ENCODE measurements at regions not wholly inside any gene's neighbourhood (a gene's known extent, or its start where the extent isn't known, plus 50 kb on each side); places are given as distances from the start of the nearest gene placed in this dataset.

DNA sequence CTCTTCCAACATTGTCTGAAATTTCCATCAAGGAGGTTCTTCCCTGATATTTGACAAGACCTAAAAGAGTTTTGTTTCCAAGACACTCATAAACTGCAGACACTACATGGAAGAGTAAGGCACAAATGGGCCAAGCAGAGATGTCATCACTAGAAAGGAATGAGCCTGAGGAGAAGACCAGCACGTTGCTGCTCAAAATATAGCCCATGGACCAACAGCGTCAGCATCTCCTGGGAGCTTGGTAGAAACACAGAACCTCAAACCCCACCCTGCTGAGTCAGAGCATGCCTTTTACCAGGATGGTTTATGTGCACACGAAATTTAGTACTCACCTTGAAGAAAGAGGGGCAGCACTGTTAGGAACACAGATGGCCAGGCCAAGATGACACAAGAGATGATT, 128.7 kb upstream of the MID1 start:
- Histone ChIP-seq H3K14ac (ENCODE audit: low read length) (no peak overlapping the region), H2BK12ac (ENCODE audit: low read length) (no peak overlapping the region), H2AFZ (ENCODE audit: insufficient read depth, low read length, poor library complexity) (no peak overlapping the region), H2BK5ac (ENCODE audit: low read depth, low read length, poor library complexity) (no peak overlapping the region), H3K23ac (ENCODE audit: low read length) (no peak overlapping the region), H3K9me3 (ENCODE audit: insufficient read depth, low read depth, low read length) (no peaks in the 10 kb centered on the region), H3K27me3 (ENCODE audit: insufficient read depth, low read length) (no peaks in the 10 kb centered on the region), H3K4me2 (ENCODE audit: low read length) (no peak overlapping the region), H2AK5ac (ENCODE audit: low read length) (no peak overlapping the region), H2BK120ac (ENCODE audit: insufficient read depth, low read length, poor library complexity) (no peak overlapping the region), H3K4me1 (ENCODE audit: control insufficient read depth in 1 of 2, insufficient read depth in 2 of 2, low read length in 2 of 2) (peaks cover 14 to 25% of the 10 kb centered on the region in 2 experiments), H3K79me1 (ENCODE audit: low read length) (peaks cover 12% of the 10 kb centered on the region), H3K4ac (ENCODE audit: low read depth, low read length) (no peak overlapping the region), H3K36me3 (ENCODE audit: control insufficient read depth in 1 of 2, insufficient read depth in 2 of 2, low read length in 2 of 2) (peaks cover 0 to 1% of the 10 kb centered on the region in 2 experiments), H3K4me3 (ENCODE audit: low read depth, low read length) (no peak overlapping the region), H3K18ac (ENCODE audit: low read length) (no peak overlapping the region), H4K91ac (ENCODE audit: low read depth, low read length) (no peak overlapping the region), H3K9ac (ENCODE audit: low read length) (no peak overlapping the region), H3K79me2 (ENCODE audit: control insufficient read depth, insufficient read depth, low read length, poor library complexity) (no peaks in the 10 kb centered on the region), H4K8ac (ENCODE audit: low read depth, low read length) (no peak overlapping the region), H4K12ac (ENCODE audit: low read depth, low read length) (no peak overlapping the region), H3K27ac (ENCODE audit: low read depth, low read length) (no peak overlapping the region)
- peak; percentile 75 to 83 for DNase-seq
- WGBS (ENCODE audit: extremely low coverage, insufficient coverage, insufficient read length), result no CpG with 5 or more reads among the region's 3 CpGs

DNA sequence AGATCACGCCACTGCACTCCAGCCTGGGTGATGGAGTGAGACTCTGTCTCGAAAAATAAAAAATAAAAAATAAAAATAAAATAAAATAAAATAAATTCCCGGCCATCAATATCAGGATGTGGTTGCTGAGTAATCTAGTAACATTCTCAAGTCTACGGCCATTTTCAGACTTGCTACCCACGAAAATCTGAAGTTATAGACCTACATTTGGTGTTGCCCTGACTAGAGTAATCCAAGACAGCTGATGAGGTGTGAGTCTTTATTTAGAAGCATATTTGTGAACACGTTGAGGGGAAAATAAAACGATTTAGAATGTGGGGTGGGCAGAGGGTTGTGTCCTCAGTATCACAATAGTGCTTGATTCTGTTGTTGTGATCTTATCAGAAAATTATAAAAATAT, 130.2 kb upstream of the MID1 start:
- Histone ChIP-seq H3K4me2 (ENCODE audit: low read length) (no peak overlapping the region), H2BK12ac (ENCODE audit: low read length) (no peak overlapping the region), H4K12ac (ENCODE audit: low read depth, low read length) (no peak overlapping the region), H3K18ac (ENCODE audit: low read length) (no peak overlapping the region), H2AFZ (ENCODE audit: insufficient read depth, low read length, poor library complexity) (no peak overlapping the region), H3K27ac (ENCODE audit: low read depth, low read length) (no peak overlapping the region), H3K9ac (ENCODE audit: low read length) (no peak overlapping the region), H2BK120ac (ENCODE audit: insufficient read depth, low read length, poor library complexity) (no peak overlapping the region), H3K4me1 (ENCODE audit: control insufficient read depth in 1 of 2, insufficient read depth in 2 of 2, low read length in 2 of 2) (peaks cover 8 to 15% of the 10 kb centered on the region in 2 experiments), H3K79me1 (ENCODE audit: low read length) (peaks cover 8% of the 10 kb centered on the region), H3K27me3 (ENCODE audit: insufficient read depth, low read length) (no peaks in the 10 kb centered on the region), H3K9me3 (ENCODE audit: insufficient read depth, low read depth, low read length) (no peaks in the 10 kb centered on the region), H3K36me3 (ENCODE audit: control insufficient read depth in 1 of 2, insufficient read depth in 2 of 2, low read length in 2 of 2) (peaks cover 0 to 1% of the 10 kb centered on the region in 2 experiments), H4K8ac (ENCODE audit: low read depth, low read length) (no peak overlapping the region), H4K91ac (ENCODE audit: low read depth, low read length) (no peak overlapping the region), H3K14ac (ENCODE audit: low read length) (no peak overlapping the region), H3K79me2 (ENCODE audit: control insufficient read depth, insufficient read depth, low read length, poor library complexity) (no peaks in the 10 kb centered on the region), H3K4me3 (ENCODE audit: low read depth, low read length) (no peak overlapping the region), H2BK5ac (ENCODE audit: low read depth, low read length, poor library complexity) (no peak overlapping the region), H3K4ac (ENCODE audit: low read depth, low read length) (no peak overlapping the region), H3K23ac (ENCODE audit: low read length) (no peak overlapping the region), H2AK5ac (ENCODE audit: low read length) (no peak overlapping the region)
- WGBS (ENCODE audit: extremely low coverage, insufficient coverage, insufficient read length), result no CpG with 5 or more reads among the region's 7 CpGs
- no peak for DNase-seq

DNA sequence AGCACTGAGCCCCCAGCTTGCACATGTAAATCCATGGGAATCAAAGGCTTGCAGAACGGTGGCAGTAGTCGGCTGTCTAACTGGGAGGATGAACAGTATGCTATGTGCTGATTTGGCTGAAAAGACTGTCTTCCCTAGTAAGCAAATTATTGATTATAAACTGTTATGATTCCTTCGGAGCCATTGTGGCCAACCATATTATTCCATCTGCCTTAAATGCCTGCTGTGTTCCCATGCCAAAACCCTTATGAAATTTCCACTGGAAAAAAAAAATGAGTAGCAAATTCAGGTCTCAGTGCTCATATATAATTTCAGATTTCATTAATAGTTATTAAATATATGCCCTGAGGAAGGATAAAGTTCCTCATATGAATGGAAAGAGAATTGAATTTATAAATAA, 132.7 kb upstream of the MID1 start:
- H3K27ac ChIP-seq (ENCODE audit: low read depth, low read length), result no peak overlapping the region
- peaks cover 8 to 11% of the 10 kb centered on the region in 2 experiments for H3K4me1 ChIP-seq (ENCODE audit: control insufficient read depth in 1 of 2, insufficient read depth in 2 of 2, low read length in 2 of 2)
- H4K8ac ChIP-seq (ENCODE audit: low read depth, low read length), result no peak overlapping the region
- H3K9ac ChIP-seq (ENCODE audit: low read length), result no peak overlapping the region
- no peak overlapping the region for H2AFZ ChIP-seq (ENCODE audit: insufficient read depth, low read length, poor library complexity)
- H3K36me3 ChIP-seq (ENCODE audit: control insufficient read depth in 1 of 2, insufficient read depth in 2 of 2, low read length in 2 of 2), result peaks cover 0 to 1% of the 10 kb centered on the region in 2 experiments
- H3K79me1 ChIP-seq (ENCODE audit: low read length), result peaks cover 8% of the 10 kb centered on the region
- no peak overlapping the region for H3K4me2 ChIP-seq (ENCODE audit: low read length)
- peak overlapping the region; percentile 60 for H2BK12ac ChIP-seq (ENCODE audit: low read length)
- H3K4ac ChIP-seq (ENCODE audit: low read depth, low read length), result no peak overlapping the region
- H4K91ac ChIP-seq (ENCODE audit: low read depth, low read length), result no peak overlapping the region
- no peak overlapping the region for H3K14ac ChIP-seq (ENCODE audit: low read length)
- H3K18ac ChIP-seq (ENCODE audit: low read length), result no peak overlapping the region
- H3K27me3 ChIP-seq (ENCODE audit: insufficient read depth, low read length), result no peaks in the 10 kb centered on the region
- WGBS (ENCODE audit: extremely low coverage, insufficient coverage, insufficient read length), result no CpG with 5 or more reads among the region's 3 CpGs
- H4K12ac ChIP-seq (ENCODE audit: low read depth, low read length), result no peak overlapping the region
- peak overlapping the region; percentile 8 for H2BK120ac ChIP-seq (ENCODE audit: insufficient read depth, low read length, poor library complexity)
- H2BK5ac ChIP-seq (ENCODE audit: low read depth, low read length, poor library complexity), result no peak overlapping the region
- no peak for DNase-seq
- H3K79me2 ChIP-seq (ENCODE audit: control insufficient read depth, insufficient read depth, low read length, poor library complexity), result no peaks in the 10 kb centered on the region
- H3K23ac ChIP-seq (ENCODE audit: low read length), result no peak overlapping the region
- no peak overlapping the region for H2AK5ac ChIP-seq (ENCODE audit: low read length)
- no peak overlapping the region for H3K4me3 ChIP-seq (ENCODE audit: low read depth, low read length)
- H3K9me3 ChIP-seq (ENCODE audit: insufficient read depth, low read depth, low read length), result no peaks in the 10 kb centered on the region

DNA sequence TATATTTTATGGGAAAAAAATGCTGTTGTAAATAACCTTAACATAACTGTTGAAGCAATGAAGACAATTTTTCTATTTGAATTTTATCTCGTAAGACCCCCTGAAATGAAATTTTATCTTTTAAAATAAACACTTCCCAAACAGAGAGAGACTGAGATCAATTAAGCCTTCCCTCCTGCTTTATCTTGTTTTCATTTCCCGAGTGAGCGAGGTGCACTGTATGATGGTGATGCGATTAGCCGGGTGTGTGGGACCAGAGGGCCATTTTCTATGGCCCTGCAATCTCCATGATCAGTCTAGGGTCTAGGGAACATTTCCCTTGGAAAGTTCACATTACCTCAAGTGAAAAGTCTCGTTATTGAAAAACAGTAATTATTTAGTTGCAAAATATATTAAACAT, 134.1 kb upstream of the MID1 start:
- no CpG with 5 or more reads among the region's 6 CpGs for WGBS (ENCODE audit: extremely low coverage, insufficient coverage, insufficient read length)

More for the DNA sequence above, 134.1 kb upstream of the MID1 start:
- Histone ChIP-seq H3K9ac (ENCODE audit: low read length) (no peak overlapping the region), H2BK12ac (ENCODE audit: low read length) (no peak overlapping the region), H3K4me1 (ENCODE audit: control insufficient read depth in 1 of 2, insufficient read depth in 2 of 2, low read length in 2 of 2) (peaks cover 8 to 9% of the 10 kb centered on the region in 2 experiments), H3K79me1 (ENCODE audit: low read length) (peaks cover 8% of the 10 kb centered on the region), H3K36me3 (ENCODE audit: control insufficient read depth in 1 of 2, insufficient read depth in 2 of 2, low read length in 2 of 2) (peaks cover 0 to 1% of the 10 kb centered on the region in 2 experiments), H3K27me3 (ENCODE audit: insufficient read depth, low read length) (no peaks in the 10 kb centered on the region), H3K4me2 (ENCODE audit: low read length) (no peak overlapping the region), H3K27ac (ENCODE audit: low read depth, low read length) (peak overlapping the region; percentile 53), H4K8ac (ENCODE audit: low read depth, low read length) (peak overlapping the region; percentile 19), H3K23ac (ENCODE audit: low read length) (no peak overlapping the region), H2AFZ (ENCODE audit: insufficient read depth, low read length, poor library complexity) (no peak overlapping the region), H4K91ac (ENCODE audit: low read depth, low read length) (peak overlapping the region; percentile 62), H3K18ac (ENCODE audit: low read length) (no peak overlapping the region), H3K14ac (ENCODE audit: low read length) (no peak overlapping the region), H2BK5ac (ENCODE audit: low read depth, low read length, poor library complexity) (no peak overlapping the region), H3K79me2 (ENCODE audit: control insufficient read depth, insufficient read depth, low read length, poor library complexity) (no peaks in the 10 kb centered on the region), H3K4me3 (ENCODE audit: low read depth, low read length) (no peak overlapping the region), H3K9me3 (ENCODE audit: insufficient read depth, low read depth, low read length) (no peaks in the 10 kb centered on the region), H3K4ac (ENCODE audit: low read depth, low read length) (no peak overlapping the region), H2BK120ac (ENCODE audit: insufficient read depth, low read length, poor library complexity) (no peak overlapping the region), H4K12ac (ENCODE audit: low read depth, low read length) (no peak overlapping the region), H2AK5ac (ENCODE audit: low read length) (no peak overlapping the region)
- DNase-seq, result no peak

Data from trophoblast cell (in vitro differentiated cells and primary cell).